HG03097 (cell line): ENCODE measurements at regions not wholly inside any gene's neighbourhood (a gene's known extent, or its start where the extent isn't known, plus 50 kb on each side); places are given as distances from the start of the nearest gene placed in this dataset.
"Not testable (repeated sequence)": the region's sequence is repeated elsewhere in the genome, so short reads cannot be mapped to it uniquely, and the experiment has no call there.

Source experiments
- ATAC-seq: cut with Tn5 transposase; IDR thresholded peaks from one replicate; pipeline ENCODE4 v1.9.1; 2021; ENCODE audit not compliant: unreplicated experiment, low FRiP score

- no peak for ATAC-seq
Measured at GRCh38 chr6:140663772-140664171, 1289.3 kb upstream of the CITED2 start.

- no peak for ATAC-seq
Measured at GRCh38 chr6:140663094-140663493, 1288.6 kb upstream of the CITED2 start.

- no peak for ATAC-seq
Measured at GRCh38 chr6:140661691-140662090, 1287.2 kb upstream of the CITED2 start.

- ATAC-seq: no peak
Measured at GRCh38 chr6:140660295-140660694, 1285.8 kb upstream of the CITED2 start.

- no peak for ATAC-seq
Measured at GRCh38 chr6:140653972-140654371, 1279.5 kb upstream of the CITED2 start.

- ATAC-seq: no peak
Measured at GRCh38 chr6:140653506-140653905, 1279.1 kb upstream of the CITED2 start.

- ATAC-seq: not testable (repeated sequence)
Measured at GRCh38 chr6:140649502-140649901, 1275.1 kb upstream of the CITED2 start.

GRCh38 chr6:140647322-140647721 lies 1272.9 kb upstream of the CITED2 start:
- not testable (repeated sequence) for ATAC-seq

- no peak for ATAC-seq
Measured at GRCh38 chr6:140644017-140644416, 1269.6 kb upstream of the CITED2 start.

- no peak for ATAC-seq
Measured at GRCh38 chr6:140641412-140641811, 1267.0 kb upstream of the CITED2 start.

GRCh38 chr6:140636908-140637402 lies 1262.5 kb upstream of the CITED2 start:
- ATAC-seq: no peak

- ATAC-seq: no peak
Measured at GRCh38 chr6:140636271-140636907, 1261.9 kb upstream of the CITED2 start.

GRCh38 chr6:140627002-140627401 lies 1252.6 kb upstream of the CITED2 start:
- ATAC-seq: no peak

- no peak for ATAC-seq
Measured at GRCh38 chr6:140623498-140623897, 1249.0 kb upstream of the CITED2 start.

GRCh38 chr6:140620496-140620895 lies 1246.0 kb upstream of the CITED2 start:
- ATAC-seq: no peak

- ATAC-seq: no peak
Measured at GRCh38 chr6:140609956-140610355, 1235.5 kb upstream of the CITED2 start.

GRCh38 chr6:140609321-140609720 lies 1234.9 kb upstream of the CITED2 start:
- no peak for ATAC-seq

- ATAC-seq: no peak
Measured at GRCh38 chr6:140604786-140605185, 1230.3 kb upstream of the CITED2 start.

- ATAC-seq: no peak
Measured at GRCh38 chr6:140602431-140603248, 1228.2 kb upstream of the CITED2 start.

- no peak for ATAC-seq
Measured at GRCh38 chr6:140601021-140601808, 1226.8 kb upstream of the CITED2 start.

GRCh38 chr6:140599916-140600315 lies 1225.5 kb upstream of the CITED2 start:
- ATAC-seq: no peak
